ENCODE measurements at regions not wholly inside any gene's neighbourhood (a gene's known extent, or its start where the extent isn't known, plus 50 kb on each side); places are given as distances from the start of the nearest gene placed in this dataset.

DNA sequence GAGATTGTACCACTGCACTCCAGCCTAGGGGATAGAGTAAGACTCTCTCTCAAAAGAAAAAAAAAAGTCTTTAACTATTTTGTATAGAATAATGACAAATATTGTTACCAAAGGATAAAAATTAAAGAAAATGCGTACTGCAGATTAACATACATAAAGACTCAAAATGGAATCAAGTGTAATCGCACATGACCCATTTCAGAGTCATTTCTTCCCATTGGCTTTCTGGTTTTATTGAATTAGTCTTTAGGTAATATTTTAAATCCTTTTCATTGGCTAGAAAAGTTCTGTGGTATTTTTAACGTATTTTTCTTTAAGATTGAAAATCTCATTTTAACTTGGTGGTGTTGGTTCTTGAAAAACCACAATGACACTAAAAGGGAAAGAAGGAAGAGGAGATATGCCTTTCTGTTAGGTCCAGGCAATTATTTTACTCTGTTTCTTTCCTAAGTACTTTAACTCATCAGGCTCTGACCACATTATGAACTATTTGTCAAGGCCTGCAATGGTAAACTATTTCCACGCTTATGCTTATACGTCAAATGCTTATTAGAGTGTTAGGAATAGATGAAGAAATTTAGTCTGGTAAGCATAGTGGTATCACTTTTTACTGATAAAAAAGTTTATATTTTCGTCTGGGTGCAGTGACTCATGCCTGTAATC is 52.3 kb downstream of the PLEKHG1 start:
- no peak for DNase-seq

DNA sequence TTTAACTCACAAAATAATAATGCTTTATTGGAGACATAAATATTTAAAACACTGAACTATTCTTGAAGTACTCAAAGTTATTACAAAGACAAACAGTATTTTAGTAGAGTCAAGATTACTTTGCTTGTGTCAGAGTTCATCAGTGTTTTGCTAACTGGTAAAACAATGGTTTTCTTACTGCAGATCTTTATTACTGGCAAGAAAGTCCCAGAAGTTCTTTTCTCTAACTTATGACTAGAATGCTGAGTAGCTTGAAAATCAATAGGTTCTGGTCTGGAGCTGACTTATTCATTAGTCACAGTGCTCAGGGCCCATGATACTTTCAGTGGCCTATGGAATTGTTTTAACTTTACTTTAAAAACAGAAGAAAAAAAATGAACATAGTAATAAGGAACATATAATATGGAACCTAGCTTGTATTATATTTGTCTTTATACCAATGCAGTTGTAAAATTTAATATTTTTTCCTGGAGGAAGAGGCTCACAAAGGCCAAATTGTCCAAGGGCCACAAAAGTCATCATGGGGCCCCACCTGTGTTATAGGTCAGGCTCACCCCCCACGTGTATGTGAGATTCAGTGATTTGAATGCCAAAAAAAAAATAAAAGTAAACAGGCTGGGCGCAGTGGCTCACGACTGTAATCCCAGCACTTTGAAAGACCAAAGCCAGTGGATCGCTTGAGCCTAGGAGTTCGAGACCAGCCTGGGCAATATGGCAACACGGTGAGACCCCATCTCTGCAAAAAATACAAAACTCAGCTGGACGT is 53.3 kb downstream of the PLEKHG1 start:
- no peak for DNase-seq

DNA sequence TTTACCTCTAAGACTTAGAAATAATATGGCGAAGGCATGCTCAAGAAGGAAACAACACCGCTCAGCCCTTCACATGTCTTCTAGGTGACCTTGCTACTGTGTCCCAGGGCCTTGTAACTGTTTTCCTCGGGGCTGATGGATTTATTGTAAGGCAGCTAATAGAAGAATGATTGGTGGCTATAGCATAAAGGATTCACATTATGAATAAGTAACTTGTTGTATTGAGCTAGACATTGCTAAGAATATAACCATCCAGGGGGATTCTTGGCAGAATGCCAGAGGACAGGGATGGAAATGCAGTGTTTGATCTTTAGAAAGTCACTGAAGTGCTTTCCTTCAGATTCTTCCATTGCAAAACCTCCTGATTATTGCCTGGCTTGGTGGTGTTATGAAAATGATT is 54.9 kb downstream of the PLEKHG1 start:
- no peak for DNase-seq

DNA sequence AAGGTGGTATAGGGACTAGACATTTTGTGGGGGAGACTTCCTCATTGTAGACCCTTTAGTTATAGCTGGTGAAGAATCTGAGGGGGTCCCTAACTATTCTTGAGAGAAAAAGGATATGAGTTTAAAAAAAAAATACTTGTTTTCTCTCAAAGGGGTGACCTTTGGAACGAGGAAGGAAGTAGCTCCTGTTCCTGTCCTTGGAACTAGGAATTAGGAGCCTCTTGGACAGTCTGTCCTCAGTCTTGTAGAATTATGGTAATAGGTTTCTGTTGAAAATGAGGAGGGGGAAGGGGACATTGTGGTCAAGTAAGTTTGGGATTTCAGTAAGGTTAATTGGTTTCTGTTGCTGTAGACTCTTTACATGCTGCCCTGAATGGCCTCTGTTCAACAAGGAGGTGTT is 56.5 kb downstream of the PLEKHG1 start:
- DNase-seq: no peak

DNA sequence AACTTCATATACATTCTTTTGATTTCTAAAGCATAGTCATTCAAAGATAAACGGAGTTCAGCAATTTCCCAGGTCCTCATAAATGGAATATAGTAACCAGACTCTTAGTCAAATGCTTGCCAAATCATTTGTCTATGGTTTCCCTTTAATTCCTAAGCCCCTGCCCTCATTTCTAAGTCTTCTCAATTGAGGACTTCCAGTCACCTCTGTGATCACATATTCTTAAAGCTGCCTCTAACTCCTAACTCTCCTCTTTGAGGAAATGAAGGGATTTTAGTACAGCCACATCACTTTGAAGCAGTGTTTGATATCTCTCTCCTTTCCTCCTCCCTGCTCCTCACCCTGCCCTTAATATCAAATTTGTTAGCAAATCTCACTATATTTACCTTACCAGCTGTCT is 58.7 kb downstream of the PLEKHG1 start:
- DNase-seq: no peak

DNA sequence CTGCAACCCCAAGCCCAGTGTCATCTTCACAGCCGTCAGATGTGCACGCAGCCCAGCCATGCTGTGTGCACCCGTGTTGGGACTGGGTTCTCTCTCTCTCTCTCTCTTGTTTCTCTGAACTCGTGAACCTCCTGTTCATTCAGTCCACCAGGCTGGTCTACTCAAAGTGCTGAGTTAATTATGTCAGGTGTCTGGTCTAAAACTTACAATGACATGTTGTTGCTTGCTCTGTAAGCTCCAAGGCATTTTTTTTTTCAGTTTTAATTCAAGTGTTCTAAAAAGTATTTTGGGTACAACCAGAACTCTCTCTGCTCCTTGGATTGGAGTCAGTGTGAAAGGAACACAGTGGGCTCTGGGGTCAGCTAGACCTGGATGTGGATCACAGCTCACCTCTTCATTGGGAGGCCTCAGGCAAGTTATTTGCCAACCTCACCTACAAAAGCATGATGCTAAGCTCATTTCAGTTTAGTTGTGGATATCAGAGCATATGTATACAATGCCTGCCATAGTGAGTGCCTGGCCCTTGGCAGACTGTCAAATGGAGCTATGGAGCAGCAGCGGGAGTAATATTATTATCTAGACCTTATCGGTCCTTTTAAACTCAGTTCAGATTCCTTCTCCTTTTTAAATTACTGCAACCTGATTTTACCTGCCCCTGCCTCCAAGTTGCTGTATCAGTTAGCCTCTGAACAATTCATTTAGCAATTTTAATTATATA is 59.5 kb downstream of the PLEKHG1 start:
- no peak for DNase-seq

DNA sequence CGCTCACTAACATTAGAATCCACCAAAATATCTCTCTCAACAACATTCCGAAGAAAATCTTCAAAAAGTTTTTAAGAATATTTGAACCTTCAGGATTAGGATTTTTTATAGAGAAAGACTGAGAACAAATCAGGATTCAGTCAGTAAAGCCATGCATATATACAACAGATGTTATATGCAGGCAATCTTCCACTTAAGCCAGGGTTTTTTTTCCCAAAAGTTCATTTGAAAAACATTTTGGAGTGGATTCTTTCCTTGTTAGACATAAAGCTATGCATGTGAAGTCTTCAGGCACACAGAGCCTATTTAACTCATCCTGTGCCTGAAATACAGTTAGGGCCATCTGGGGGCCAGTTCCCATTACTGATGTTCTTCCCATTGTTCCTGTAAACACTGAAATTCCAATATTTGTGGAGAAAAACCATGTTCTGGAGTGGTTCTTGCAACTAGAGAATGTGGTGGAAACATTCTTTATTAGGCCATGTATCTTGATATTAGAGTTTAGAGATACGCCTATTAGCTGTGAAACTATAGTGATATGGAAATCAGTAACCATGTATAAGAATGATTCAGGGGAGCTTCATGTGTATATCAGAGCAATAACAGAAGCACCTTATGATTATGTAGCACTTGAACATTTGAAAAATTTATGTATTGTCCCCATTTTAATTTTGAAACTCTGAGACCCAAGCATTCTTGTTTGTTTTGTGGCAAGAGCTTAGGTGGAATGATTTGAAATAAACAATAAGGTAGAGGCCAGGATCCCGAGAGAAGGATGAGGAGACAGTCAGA is 61.7 kb downstream of the PLEKHG1 start:
- no peak for DNase-seq

DNA sequence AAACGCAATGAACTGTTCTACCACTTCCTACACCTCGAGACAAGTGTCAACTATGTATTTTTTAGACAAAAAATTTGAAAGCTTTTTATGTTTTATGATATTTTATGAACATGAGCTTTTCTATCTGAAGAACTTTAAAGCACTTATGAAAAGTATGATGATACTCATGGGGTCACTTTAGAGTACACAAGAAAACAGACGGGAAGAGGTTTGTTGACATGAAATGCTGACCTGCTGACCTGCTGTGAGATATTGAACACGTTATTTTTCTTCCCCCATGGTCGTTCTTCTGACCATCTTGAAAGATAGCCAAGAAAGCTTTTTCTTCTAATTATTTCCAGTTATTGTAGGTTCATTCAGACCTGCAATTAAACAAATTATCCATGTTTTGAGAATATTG is 63.1 kb downstream of the PLEKHG1 start:
- no peak for DNase-seq

DNA sequence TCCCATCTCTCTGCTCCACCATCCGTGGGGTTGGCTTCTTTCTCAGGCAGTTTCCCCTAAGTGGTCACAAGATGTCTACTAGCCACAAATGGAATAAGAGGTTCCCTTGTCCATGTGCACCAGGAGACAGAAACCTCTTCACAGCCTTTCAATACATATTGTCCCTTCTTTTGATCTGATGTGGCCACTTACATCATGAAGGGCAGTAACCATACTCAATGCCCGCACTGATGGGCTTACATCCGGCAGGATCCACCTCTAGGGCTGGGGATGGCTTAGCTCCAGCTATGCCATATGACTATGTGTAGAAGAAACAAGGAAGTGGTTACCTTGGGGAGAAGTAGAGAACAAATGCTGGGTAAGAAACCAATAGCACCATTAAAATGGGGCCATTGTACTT is 64.4 kb downstream of the PLEKHG1 start:
- no peak for DNase-seq

DNA sequence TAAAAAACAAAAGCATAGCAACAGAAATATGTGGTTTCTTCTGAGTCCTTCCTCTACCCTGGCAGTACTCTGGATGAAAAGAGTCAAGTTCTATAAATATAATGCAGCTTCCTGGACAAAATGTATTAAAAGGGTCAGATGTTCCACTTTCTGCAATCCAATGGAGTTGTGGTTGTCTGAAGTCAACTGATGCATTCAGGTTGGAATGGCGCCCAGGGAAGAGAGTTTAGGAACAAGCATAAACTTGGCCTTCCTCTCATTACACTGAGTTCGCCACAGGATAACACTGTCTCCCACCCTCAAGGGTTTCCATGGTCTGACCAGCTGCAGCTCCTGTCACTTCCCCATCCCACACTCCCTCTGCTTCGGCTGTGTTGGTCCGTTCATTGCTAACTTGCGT is 66.4 kb downstream of the PLEKHG1 start:
- DNase-seq: no peak

DNA sequence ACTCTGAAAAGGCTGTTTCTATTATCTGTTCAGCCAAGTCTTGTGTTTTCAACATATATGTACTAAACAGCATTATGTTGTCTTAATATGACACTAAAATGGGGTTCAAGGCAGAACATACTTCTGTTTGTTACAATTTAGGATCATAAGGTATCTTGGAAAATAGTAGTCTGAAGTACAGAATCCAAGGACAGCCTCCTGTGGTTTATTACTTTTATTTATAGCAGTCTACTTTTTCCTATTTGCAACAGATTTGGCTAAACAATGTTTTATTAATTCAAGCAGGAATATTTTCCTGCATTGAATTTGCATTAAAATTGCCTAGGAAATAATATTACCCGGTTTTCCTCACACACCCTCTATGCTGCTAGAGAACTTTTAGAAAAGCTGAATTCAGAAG is 67.7 kb downstream of the PLEKHG1 start:
- DNase-seq: no peak

DNA sequence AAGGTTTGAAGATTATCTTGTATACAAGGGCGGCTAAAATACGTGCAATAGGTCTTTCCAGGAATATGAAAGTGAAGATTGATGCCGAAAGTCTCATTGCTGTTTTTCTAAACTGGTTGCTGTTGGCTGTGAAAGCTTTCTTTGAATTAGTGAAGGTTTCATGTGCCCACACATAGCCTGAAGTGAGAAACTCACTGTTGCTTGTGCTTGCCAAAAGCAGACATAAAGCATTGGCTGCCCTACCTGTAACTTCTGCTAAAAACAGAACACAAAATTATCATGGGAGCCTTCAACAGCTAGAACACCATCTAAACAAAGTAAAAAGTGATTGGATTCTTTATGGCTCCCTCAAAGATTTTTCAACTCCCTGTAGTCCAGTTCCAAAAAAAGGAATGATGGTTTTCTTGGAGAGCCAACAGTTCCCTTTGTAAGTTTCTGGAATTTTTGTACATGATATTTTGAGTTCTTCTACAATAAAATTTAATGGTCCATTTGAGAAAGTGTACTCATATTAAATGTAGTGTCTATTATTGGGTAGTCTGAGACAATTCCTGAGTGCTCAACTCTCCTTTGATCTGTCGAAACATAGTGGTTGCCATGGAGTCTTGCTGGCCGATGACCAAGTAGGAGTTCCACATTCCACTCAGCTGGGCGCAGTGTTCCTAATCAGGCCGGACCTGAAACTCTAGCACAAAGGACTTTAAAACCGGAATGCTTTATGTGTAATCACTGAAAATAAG is 68.5 kb downstream of the PLEKHG1 start:
- DNase-seq: no peak

DNA sequence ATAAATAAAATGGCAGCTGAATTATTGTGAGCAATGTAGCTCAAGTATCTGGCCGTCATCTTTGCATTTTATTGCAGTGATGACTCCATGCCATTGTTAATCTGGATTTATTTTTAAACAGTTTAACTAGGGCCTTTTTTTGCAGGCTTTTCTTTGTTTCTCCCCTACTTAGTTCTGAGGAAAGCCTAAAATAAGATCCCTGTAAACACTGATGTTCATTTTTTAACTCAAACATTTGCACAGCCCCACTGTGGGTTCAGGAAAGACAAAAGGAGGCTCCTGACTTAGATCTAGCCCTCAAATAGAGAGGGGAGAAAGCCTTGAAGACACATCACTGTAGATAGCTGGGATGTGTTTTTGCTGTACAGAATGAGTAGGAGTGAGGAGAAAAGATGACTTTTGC is 69.2 kb downstream of the PLEKHG1 start:
- no peak for DNase-seq

DNA sequence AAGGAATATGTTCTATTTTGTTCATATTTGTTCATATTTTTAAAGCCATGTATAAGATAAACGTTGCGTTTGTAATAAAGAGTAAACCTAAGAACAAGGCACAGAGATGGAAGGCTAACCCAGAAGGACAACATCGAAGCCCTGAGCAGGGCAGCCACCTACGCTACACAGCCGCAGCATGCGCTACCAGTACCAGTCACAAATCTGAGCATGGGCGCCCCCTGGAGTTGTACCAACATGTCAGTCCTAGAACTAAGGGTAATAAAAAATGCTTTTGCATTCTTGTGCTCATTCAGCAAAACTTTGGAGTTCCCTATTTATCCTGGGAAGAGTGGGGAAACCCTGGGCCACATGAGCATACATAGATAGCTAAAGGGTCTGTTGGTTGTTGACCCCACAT is 70.6 kb downstream of the PLEKHG1 start:
- no peak for DNase-seq

DNA sequence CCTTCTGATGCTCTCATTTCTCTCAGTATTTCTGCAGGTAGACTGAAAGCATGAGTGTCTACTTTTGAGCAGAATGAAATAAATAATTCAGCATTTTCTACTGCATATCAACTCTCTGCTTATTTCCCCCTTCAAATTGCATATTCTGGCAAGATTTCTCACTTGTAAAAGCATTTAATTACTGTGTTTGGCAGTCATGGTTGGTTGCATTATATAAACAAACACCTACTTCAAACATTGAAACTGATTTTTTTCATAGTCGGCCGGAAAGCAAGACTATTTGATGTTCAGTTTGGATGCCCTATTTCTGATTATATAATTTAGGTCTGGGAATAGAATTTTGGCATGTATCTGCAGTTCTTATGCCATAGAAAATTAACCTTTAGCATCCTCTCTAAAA is 73.1 kb downstream of the PLEKHG1 start:
- no peak for DNase-seq

DNA sequence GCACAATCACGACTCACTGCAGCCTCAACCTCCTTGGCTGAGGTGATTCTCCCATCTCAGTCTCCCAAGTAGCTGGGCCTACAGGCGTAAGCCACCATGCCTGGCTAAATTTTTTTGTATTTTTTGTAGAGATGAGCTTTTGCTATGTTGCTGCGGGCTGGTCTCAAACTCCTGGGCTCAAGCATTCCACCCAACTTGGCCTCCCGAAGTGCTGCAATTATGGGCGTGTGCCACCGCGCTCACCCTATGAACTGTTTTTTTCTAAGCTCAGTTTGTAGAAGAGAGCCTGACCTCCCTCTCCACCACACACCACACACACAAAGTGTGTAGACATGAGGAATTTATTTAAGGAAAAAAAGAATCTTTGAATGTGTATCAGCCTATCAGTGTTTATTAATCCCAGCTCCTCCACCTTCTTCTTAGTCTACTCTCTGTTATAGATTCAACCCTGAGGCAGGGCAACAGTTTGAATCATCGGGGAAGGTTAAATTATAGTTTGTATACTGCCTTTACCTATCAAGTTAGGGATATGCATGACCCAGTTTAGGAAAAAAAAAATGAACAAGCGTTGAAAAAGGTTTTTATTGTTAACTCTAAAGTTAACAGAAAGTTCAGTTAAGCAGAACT is 74.1 kb downstream of the PLEKHG1 start:
- no peak for DNase-seq

DNA sequence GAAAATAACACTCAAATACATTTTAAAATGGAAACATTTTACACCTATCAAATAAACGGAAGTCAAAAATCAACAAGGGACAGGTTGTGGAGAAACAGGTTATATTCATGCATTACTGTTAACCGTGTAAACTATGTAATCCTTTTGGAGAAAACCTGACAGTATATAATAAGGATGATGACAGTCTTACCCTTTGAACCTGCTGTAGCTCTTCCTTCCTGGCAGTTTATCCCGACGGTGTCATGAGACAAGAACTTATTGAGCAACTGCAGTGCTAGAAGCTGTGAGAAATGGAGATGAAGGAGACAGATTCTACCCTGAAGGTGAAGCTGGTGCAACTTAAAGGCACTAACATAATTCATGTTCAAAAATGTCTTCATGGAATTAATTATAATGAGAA is 76.7 kb downstream of the PLEKHG1 start:
- DNase-seq: no peak

DNA sequence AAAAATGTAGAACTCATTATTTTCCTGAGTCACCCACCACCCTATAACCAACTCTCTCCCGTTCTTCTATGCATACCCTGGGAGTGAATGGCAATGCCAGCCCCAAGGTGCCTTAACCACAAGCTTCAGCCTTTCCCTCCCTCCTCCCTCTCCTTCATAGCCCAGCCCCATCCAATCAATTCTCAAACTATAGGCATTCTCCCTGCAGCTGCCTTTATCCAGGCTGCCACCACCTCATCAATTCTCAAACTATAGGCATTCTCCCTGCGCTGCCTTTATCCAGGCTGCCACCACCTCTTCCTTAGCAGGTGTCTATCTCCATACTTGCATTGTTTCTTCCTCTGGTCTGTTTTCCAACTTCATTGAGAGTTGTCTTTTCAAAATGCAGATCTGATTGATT is 77.1 kb downstream of the PLEKHG1 start:
- no peak for DNase-seq

DNA sequence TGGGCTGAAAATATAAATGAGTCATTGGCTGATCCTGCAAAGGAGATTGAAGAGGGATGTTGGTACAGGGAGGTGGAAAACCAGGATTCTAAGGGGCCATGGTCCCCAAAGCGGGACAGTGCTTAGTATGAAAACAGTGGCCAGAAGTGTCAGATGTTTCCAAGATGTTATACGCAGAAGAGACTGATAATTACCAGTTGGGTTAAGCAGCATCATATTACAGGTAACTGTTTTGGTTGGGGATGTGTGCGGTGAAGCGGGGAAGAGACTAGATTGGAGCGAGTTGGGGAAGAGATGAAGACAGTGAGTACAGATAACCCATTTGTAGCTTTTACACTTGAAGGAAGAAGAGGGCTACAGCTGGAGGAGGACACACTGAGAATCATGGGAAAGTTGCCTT is 80.8 kb downstream of the PLEKHG1 start:
- DNase-seq: no peak

DNA sequence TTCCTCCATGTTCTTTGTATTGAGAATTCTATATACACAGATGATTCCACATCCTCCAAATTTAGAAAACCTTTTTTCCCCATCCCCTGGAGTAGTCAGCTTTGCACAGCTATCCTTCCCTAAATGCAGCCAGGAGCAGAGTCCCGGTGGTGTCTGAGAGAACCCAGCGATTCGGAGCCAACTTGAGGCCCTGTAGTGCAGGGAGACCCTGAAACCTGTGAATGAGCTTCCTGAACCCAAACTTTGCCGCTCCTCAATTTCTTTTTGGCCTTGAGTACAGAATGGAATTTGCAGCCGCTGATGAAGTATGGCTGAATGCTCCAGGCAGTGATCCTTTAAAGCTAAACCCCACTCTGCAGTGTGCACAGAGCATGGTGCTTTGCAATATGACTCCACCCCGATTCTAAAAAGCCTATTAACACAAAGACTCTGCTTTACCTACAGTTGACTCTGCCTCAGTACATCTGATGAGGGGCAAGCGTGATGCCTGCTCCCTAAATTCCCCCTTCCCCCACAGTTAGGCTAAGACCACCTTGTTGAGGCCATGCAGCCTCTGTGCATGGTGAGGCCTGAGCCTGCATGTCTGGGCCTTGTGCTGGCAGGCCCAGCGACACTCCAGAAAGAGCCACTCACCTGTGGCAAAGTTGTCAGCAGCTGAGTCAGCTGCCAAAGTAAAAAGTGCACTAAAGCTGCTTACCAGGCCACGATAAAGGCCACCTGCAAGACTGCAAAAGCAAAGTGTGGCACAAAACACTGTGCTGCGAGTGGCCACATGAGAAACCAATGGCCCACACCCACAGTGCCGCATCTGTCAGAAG is 82.1 kb downstream of the PLEKHG1 start:
- no peak for DNase-seq

DNA sequence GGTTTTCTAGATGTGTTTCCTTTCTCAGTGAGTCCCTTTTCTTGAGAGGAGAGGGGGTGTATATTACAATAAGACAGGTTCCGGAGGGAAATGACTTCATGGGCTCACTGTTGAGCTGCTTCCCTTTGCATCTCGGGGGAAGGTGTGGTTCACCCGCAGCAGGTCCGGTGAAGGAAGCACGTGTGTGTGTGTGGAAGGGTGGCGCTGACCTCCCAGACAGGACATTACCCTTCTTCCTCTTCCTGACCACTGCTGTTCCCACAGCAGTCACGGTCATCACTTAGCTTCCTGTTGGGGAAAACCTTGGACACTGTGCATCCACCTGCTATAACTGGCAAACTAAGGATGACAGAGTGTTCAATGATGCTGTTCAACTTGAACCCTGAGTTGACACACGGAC is 83.6 kb downstream of the PLEKHG1 start:
- no peak for DNase-seq

Measured in stimulated activated CD4-positive, alpha-beta T cell treated with anti-CD3 and anti-CD28 coated beads, Interleukin-15, amount 100 ng/mL, for 24 hours (primary cell).